GM12872 (cell line): ENCODE measurements at regions not wholly inside any gene's neighbourhood (a gene's known extent, or its start where the extent isn't known, plus 50 kb on each side); places are given as distances from the start of the nearest gene placed in this dataset.

ENCODE experiments used
- CTCF ChIP-seq: IDR thresholded peaks from 3 replicates; pipeline ENCODE4 v1.5.1; 2011; ENCODE audit warnings: low read depth, mild to moderate bottlenecking, low read length, moderate library complexity; ENCODE audit not compliant: insufficient read depth

GRCh38 chr2:184119989-184120800 is 478.1 kb upstream of the ZNF804A start:
- no peak for TF ChIP-seq CTCF

GRCh38 chr2:184125867-184126266 is 472.5 kb upstream of the ZNF804A start:
- peak; percentile 9; the same call in 1 of the 3 replicates for TF ChIP-seq CTCF

- no peak for TF ChIP-seq CTCF
These were observed 469.3 kb upstream of the ZNF804A start for GRCh38 chr2:184129073-184129472.

GRCh38 chr2:184137955-184138354 is 460.4 kb upstream of the ZNF804A start:
- TF ChIP-seq CTCF: no peak

GRCh38 chr2:184141866-184142265 is 456.5 kb upstream of the ZNF804A start:
- TF ChIP-seq CTCF: no peak

GRCh38 chr2:184154438-184154837 is 443.9 kb upstream of the ZNF804A start:
- no peak for TF ChIP-seq CTCF

GRCh38 chr2:184155791-184156190 is 442.5 kb upstream of the ZNF804A start:
- no peak for TF ChIP-seq CTCF

- TF ChIP-seq CTCF: no peak
These were observed 441.2 kb upstream of the ZNF804A start for GRCh38 chr2:184157141-184157540.
